H9 (cell line): ENCODE measurements at regions not wholly inside any gene's neighbourhood (a gene's known extent, or its start where the extent isn't known, plus 50 kb on each side); places are given as distances from the start of the nearest gene placed in this dataset.

Experiments
- DNase-seq: peaks from one replicate; pipeline ENCODE4 v3.0.0-alpha.2; 2017
- H2AFZ ChIP-seq: one replicate; pipeline ENCODE4 v1.6.1; 2013; ENCODE audit warnings: mild to moderate bottlenecking, low read length, control low read depth, moderate library complexity
- H2AK5ac ChIP-seq: 2 replicates; pipeline ENCODE4 v1.6.1; 2013; ENCODE audit warnings: low read length, control low read depth, mixed read lengths; ENCODE audit not compliant: insufficient read length
- H2BK120ac ChIP-seq: one replicate; pipeline ENCODE4 v1.6.1; 2013; ENCODE audit warnings: low read depth, mild to moderate bottlenecking, low read length, control low read depth, inconsistent platforms; ENCODE audit not compliant: poor library complexity, severe bottlenecking
- H2BK12ac ChIP-seq: 2 replicates; pipeline ENCODE4 v1.6.1; 2013; ENCODE audit warnings: low read length, control low read depth, mixed read lengths, low read depth; ENCODE audit not compliant: insufficient read length
- H2BK15ac ChIP-seq: 2 replicates; pipeline ENCODE4 v1.6.1; 2013; ENCODE audit warnings: low read depth, low read length, control low read depth
- H2BK20ac ChIP-seq: one replicate; pipeline ENCODE4 v1.6.1; 2013; ENCODE audit warnings: low read depth, mild to moderate bottlenecking, low read length, control low read depth, inconsistent platforms; ENCODE audit not compliant: poor library complexity, severe bottlenecking
- H2BK5ac ChIP-seq: 2 replicates; pipeline ENCODE4 v1.6.1; 2013; ENCODE audit warnings: low read length, control low read depth, mixed read lengths; ENCODE audit not compliant: insufficient read length
- H3K14ac ChIP-seq: 2 replicates; pipeline ENCODE4 v1.6.1; 2013; ENCODE audit warnings: low read length, control low read depth; ENCODE audit not compliant: insufficient read depth
- H3K18ac ChIP-seq: 2 replicates; pipeline ENCODE4 v1.6.1; 2013; ENCODE audit warnings: low read depth, mild to moderate bottlenecking, mixed read lengths, low read length, control low read depth; ENCODE audit not compliant: insufficient read length
- H3K23ac ChIP-seq: 2 replicates; pipeline ENCODE4 v1.6.1; 2013; ENCODE audit warnings: low read length, control low read depth, mixed read lengths, low read depth; ENCODE audit not compliant: insufficient read length
- H3K23me2 ChIP-seq: 2 replicates; pipeline ENCODE4 v1.6.1; 2013; ENCODE audit warnings: low read depth, mild to moderate bottlenecking, mixed read lengths, low read length, control low read depth; ENCODE audit not compliant: insufficient read length, poor library complexity, severe bottlenecking
- H3K27ac ChIP-seq: 2 replicates; pipeline ENCODE4 v1.5.1; 2013; ENCODE audit warnings: low read length, control low read depth, mixed read lengths, low read depth; ENCODE audit not compliant: insufficient read length
- H3K27me3 ChIP-seq: 2 replicates; pipeline ENCODE4 v1.6.1; 2013; ENCODE audit warnings: low read length, control low read depth, inconsistent platforms; ENCODE audit not compliant: insufficient read depth
- H3K4ac ChIP-seq: 2 replicates; pipeline ENCODE4 v1.6.1; 2013; ENCODE audit warnings: low read depth, mild to moderate bottlenecking, control low read depth, inconsistent platforms, low read length, moderate library complexity
- H3K4me1 ChIP-seq: 2 replicates; pipeline ENCODE4 v1.6.1; 2013; ENCODE audit warnings: low read length, control low read depth, inconsistent platforms; ENCODE audit not compliant: insufficient read depth
- H3K4me2 ChIP-seq: 2 replicates; pipeline ENCODE4 v1.6.1; 2013; ENCODE audit warnings: low read length, control low read depth, mixed read lengths; ENCODE audit not compliant: insufficient read length, insufficient read depth
- H3K56ac ChIP-seq: 2 replicates; pipeline ENCODE4 v1.6.1; 2013; ENCODE audit warnings: low read depth, mild to moderate bottlenecking, mixed read lengths, low read length, control low read depth; ENCODE audit not compliant: insufficient read length
- H3K79me1 ChIP-seq: 2 replicates; pipeline ENCODE4 v1.6.1; 2013; ENCODE audit warnings: low read depth, mild to moderate bottlenecking, moderate library complexity, low read length, control low read depth, inconsistent platforms; ENCODE audit not compliant: insufficient read depth, poor library complexity, severe bottlenecking
- H3K79me2 ChIP-seq: 2 replicates; pipeline ENCODE4 v1.6.1; 2013; ENCODE audit warnings: low read length, control low read depth, inconsistent platforms; ENCODE audit not compliant: insufficient read depth
- H3K9ac ChIP-seq: 2 replicates; pipeline ENCODE4 v1.6.1; 2013; ENCODE audit warnings: low read length, control low read depth, mixed read lengths; ENCODE audit not compliant: insufficient read length; ENCODE audit errors: extremely low read depth
- H3K9me3 ChIP-seq: one replicate; pipeline ENCODE4 v1.6.1; 2013; ENCODE audit warnings: low read depth, low read length, inconsistent platforms; ENCODE audit not compliant: control insufficient read depth
- H3T11ph ChIP-seq: one replicate; pipeline ENCODE4 v1.6.1; 2013; ENCODE audit warnings: mild to moderate bottlenecking, low read length, control low read depth, inconsistent platforms
- H4K20me1 ChIP-seq: one replicate; pipeline ENCODE4 v1.6.1; 2013; ENCODE audit not compliant: control insufficient read depth, insufficient read length, insufficient read depth
- H4K5ac ChIP-seq: 2 replicates; pipeline ENCODE4 v1.6.1; 2013; ENCODE audit warnings: low read depth, mild to moderate bottlenecking, mixed read lengths, low read length, control low read depth; ENCODE audit not compliant: insufficient read length
- H4K8ac ChIP-seq: replicated peaks from 2 replicates; pipeline ENCODE4 v1.6.1; 2013; ENCODE audit warnings: low read length, control low read depth, mixed read lengths, low read depth; ENCODE audit not compliant: insufficient read length
- H4K91ac ChIP-seq: 2 replicates; pipeline ENCODE4 v1.6.1; 2013; ENCODE audit warnings: low read depth, mild to moderate bottlenecking, moderate library complexity, mixed read lengths, low read length, control low read depth; ENCODE audit not compliant: insufficient read length
- H3K27ac Mint-ChIP-seq, 3 experiments: 2 replicates in 2 of 3; 3 replicates in 1 of 3; pipeline ENCODE4 v1.8.0; 2020 to 2021; ENCODE audit warnings: mixed read lengths in 3 of 3, mild to moderate bottlenecking in 1 of 3, moderate library complexity in 1 of 3
- H3K27me3 Mint-ChIP-seq: 2 replicates; pipeline ENCODE4 v1.8.0; 2021; ENCODE audit warnings: low read depth, mild to moderate bottlenecking, moderate library complexity, mixed read lengths
- H3K36me3 Mint-ChIP-seq, 3 experiments: 2 replicates in 2 of 3; 3 replicates in 1 of 3; pipeline ENCODE4 v1.8.0; 2020 to 2021; ENCODE audit warnings: low read depth in 3 of 3, mixed read lengths in 3 of 3; ENCODE audit not compliant: insufficient read depth in 1 of 3
- H3K4me1 Mint-ChIP-seq, 2 experiments: 2 replicates each; pipeline ENCODE4 v1.8.0; 2020; ENCODE audit warnings: mixed read lengths in 2 of 2
- H3K4me3 Mint-ChIP-seq, 2 experiments: 2 replicates in 1 of 2; 3 replicates in 1 of 2; pipeline ENCODE4 v1.8.0; 2020 to 2021; ENCODE audit warnings: mild to moderate bottlenecking in 2 of 2, mixed read lengths in 2 of 2, moderate library complexity in 1 of 2
- H3K9me3 Mint-ChIP-seq, 2 experiments: 2 replicates in 1 of 2; 3 replicates in 1 of 2; pipeline ENCODE4 v1.8.0; 2020; ENCODE audit warnings: mild to moderate bottlenecking in 2 of 2, mixed read lengths in 2 of 2, moderate library complexity in 1 of 2
- CTCF ChIP-seq: fragments of 200-600 bp; sonication (generic); conservative IDR thresholded peaks from 3 replicates; pipeline ENCODE4 v1.8.0; 2021; ENCODE audit warnings: antibody characterized with exemption, mild to moderate bottlenecking
- WGBS: extraction: QIAGEN DNeasy Blood & Tissue Kit; methylation state at CpG from one replicate; pipeline ENCODE4 v1.1.7; 2013; ENCODE audit warnings: missing lambda C conversion rate, low lambda C conversion rate, mixed read lengths; ENCODE audit not compliant: insufficient read length; ENCODE audit errors: extremely low coverage; 5-methylcytosine and 5-hydroxymethylcytosine counted together

GRCh38 chr3:188951734-188952133 is 220.0 kb upstream of the TPRG1 start:
- no peak overlapping the region for H3K4me2 ChIP-seq

More at GRCh38 chr3:188951734-188952133, 220.0 kb upstream of the TPRG1 start:
- Histone ChIP-seq H3T11ph (no peak overlapping the region), H2BK120ac (no peak overlapping the region), H3K56ac (no peak overlapping the region), H3K14ac (no peak overlapping the region), H2AK5ac (no peak overlapping the region), H3K79me1 (no peaks in the 10 kb centered on the region), H3K9ac (no peak overlapping the region), H2BK15ac (no peak overlapping the region), H3K23ac (no peak overlapping the region), H4K91ac (no peak overlapping the region), H3K4ac (no peak overlapping the region), H4K8ac (no peak overlapping the region), H4K5ac (no peak overlapping the region), H3K9me3 (no peaks in the 10 kb centered on the region), H3K27ac (no peak overlapping the region), H2AFZ (no peak overlapping the region), H2BK12ac (no peak overlapping the region), H3K23me2 (peaks cover 6% of the 10 kb centered on the region), H4K20me1 (no peaks in the 10 kb centered on the region), H3K4me1 (peaks cover 7% of the 10 kb centered on the region), H3K79me2 (no peaks in the 10 kb centered on the region), H3K18ac (no peak overlapping the region), H2BK5ac (no peak overlapping the region), H3K27me3 (no peaks in the 10 kb centered on the region), H2BK20ac (no peak overlapping the region)
- DNase-seq: no peak
- H3K4me1 Mint-ChIP-seq: peaks cover 16 to 21% of the 10 kb centered on the region in 2 experiments
- no peak for TF ChIP-seq CTCF
- H3K27me3 Mint-ChIP-seq: peaks cover 4% of the 10 kb centered on the region; the same call in 1 of the 2 replicates
- H3K9me3 Mint-ChIP-seq: no peaks in the 10 kb centered on the region
- H3K36me3 Mint-ChIP-seq: no peaks in the 10 kb centered on the region
- no peak overlapping the region for H3K27ac Mint-ChIP-seq
- H3K4me3 Mint-ChIP-seq: no peak overlapping the region
- no CpG with 5 or more reads among the region's 8 CpGs for WGBS
